HL-60 (cell line): ENCODE measurements at regions not wholly inside any gene's neighbourhood (a gene's known extent, or its start where the extent isn't known, plus 50 kb on each side); places are given as distances from the start of the nearest gene placed in this dataset.
"Not testable (repeated sequence)": the region's sequence is repeated elsewhere in the genome, so short reads cannot be mapped to it uniquely, and the experiment has no call there.

Experiments
- DNase-seq, 2 experiments: peaks; one replicate each; pipeline ENCODE4 v3.0.0-alpha.2; 2010 to 2020; ENCODE audit warnings: low read depth in 1 of 2, low spot score in 1 of 2
- H3K27ac ChIP-seq: fragments of 250-450 bp; sonication (Bioruptor Pico); replicated peaks from 2 replicates; pipeline ENCODE4 v1.5.1; 2020; ENCODE audit warnings: mild to moderate bottlenecking, moderate library complexity
- H3K27me3 ChIP-seq: fragments of 250-450 bp; sonication (Bioruptor Pico); 2 replicates; pipeline ENCODE4 v1.5.1; 2021; ENCODE audit warnings: mild to moderate bottlenecking, moderate library complexity; ENCODE audit not compliant: insufficient read depth, poor library complexity, severe bottlenecking
- H3K4me3 ChIP-seq: replicated peaks from 2 replicates; pipeline ENCODE4 v1.5.1; 2011; ENCODE audit warnings: mild to moderate bottlenecking, control low read depth, low read length; ENCODE audit not compliant: insufficient read depth
- GABPA ChIP-seq: IDR thresholded peaks from 2 replicates; pipeline ENCODE4 v1.6.1; 2012; ENCODE audit warnings: low read depth
- POLR2AphosphoS5 ChIP-seq: IDR thresholded peaks from 2 replicates; pipeline ENCODE4 v1.6.1; 2012; ENCODE audit warnings: low read depth
- SPI1 ChIP-seq: IDR thresholded peaks from 2 replicates; pipeline ENCODE4 v1.6.1; 2012; ENCODE audit warnings: low read depth, mild to moderate bottlenecking, borderline replicate concordance
- TF ChIP-seq, protein P1 (sequence below): IDR thresholded peaks from 2 replicates; pipeline ENCODE4 v1.6.1; 2012; ENCODE audit warnings: low read depth; ENCODE audit not compliant: insufficient replicate concordance
- TF ChIP-seq, protein P2 (sequence below): IDR thresholded peaks from one replicate; pipeline ENCODE4 v1.5.1; 2011; ENCODE audit warnings: low read length, control low read depth, inconsistent platforms; ENCODE audit not compliant: insufficient read depth

DNA sequence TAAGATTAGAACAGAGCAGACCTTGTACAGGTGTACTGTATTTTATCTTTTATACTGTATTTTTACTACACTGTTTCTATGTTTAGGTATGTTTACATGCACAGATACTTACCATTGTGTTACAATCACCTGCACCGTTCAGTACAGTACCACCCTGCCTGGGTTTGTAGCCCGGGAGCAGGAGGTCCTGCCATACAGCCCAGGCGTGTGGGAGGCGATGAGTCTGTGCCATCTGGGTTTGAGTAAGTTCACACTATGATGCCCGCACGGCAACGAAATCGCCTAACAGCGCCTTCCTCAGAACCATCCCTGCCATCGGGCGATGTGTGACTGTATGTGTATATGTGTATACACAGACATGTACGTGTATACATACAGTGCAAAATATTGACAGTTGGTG lies 157.1 kb upstream of the FOXD4L5 start:
- H3K27ac ChIP-seq, H3K4me3 ChIP-seq, H3K27me3 ChIP-seq, DNase-seq: not testable (repeated sequence)

DNA sequence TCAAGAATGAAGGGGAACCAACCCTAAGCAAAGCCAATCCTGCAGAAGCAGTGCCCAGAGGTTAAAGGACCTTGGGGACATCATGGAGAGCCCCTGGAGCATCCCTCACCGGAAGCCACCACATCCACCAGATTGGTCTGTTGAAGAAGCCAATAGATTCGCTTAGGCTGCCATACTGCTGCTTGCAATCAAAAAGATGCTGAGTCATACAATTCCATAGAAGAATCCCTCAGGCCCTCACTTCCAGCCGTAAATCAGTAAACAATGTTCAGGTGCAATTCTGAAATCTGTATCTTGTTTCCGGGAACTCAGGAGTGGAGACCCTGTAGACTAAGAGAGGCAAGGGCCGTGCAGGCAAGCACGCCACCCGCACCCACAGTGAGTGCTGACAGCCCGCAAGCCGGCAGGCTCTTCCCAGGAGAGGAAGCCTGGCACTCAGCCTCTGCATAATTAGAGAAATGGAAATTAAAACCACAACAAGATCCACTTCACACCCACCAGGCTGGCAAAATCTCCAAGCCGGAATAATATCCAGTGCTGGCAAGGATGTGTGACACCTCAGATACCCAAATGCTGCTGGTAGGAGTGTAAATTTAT lies 156.4 kb upstream of the FOXD4L5 start:
- not testable (repeated sequence) for H3K27me3 ChIP-seq, DNase-seq, H3K27ac ChIP-seq, H3K4me3 ChIP-seq

DNA sequence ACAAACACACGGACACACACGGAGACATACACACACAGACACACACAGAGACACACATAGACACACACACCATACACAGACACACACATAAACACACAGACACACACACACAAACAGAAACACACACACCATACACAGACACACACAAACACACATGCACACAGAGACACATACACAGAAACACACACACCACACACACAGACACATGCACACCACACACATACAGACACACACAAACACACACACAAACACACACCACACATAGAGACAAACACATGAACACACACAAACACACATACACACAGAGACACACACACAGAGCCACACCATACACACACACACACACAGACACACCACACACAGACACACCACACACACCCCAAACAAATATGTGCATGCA lies 152.7 kb upstream of the FOXD4L5 start:
- Histone ChIP-seq H3K27me3 (no peaks in the 10 kb centered on the region), H3K4me3 (no peak overlapping the region), H3K27ac (no peak overlapping the region)
- TF ChIP-seq, protein P1, sequence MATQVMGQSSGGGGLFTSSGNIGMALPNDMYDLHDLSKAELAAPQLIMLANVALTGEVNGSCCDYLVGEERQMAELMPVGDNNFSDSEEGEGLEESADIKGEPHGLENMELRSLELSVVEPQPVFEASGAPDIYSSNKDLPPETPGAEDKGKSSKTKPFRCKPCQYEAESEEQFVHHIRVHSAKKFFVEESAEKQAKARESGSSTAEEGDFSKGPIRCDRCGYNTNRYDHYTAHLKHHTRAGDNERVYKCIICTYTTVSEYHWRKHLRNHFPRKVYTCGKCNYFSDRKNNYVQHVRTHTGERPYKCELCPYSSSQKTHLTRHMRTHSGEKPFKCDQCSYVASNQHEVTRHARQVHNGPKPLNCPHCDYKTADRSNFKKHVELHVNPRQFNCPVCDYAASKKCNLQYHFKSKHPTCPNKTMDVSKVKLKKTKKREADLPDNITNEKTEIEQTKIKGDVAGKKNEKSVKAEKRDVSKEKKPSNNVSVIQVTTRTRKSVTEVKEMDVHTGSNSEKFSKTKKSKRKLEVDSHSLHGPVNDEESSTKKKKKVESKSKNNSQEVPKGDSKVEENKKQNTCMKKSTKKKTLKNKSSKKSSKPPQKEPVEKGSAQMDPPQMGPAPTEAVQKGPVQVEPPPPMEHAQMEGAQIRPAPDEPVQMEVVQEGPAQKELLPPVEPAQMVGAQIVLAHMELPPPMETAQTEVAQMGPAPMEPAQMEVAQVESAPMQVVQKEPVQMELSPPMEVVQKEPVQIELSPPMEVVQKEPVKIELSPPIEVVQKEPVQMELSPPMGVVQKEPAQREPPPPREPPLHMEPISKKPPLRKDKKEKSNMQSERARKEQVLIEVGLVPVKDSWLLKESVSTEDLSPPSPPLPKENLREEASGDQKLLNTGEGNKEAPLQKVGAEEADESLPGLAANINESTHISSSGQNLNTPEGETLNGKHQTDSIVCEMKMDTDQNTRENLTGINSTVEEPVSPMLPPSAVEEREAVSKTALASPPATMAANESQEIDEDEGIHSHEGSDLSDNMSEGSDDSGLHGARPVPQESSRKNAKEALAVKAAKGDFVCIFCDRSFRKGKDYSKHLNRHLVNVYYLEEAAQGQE, result no peak
- TF ChIP-seq GABPA (no peak), SPI1 (no peak)
- DNase-seq, result no peak

DNA sequence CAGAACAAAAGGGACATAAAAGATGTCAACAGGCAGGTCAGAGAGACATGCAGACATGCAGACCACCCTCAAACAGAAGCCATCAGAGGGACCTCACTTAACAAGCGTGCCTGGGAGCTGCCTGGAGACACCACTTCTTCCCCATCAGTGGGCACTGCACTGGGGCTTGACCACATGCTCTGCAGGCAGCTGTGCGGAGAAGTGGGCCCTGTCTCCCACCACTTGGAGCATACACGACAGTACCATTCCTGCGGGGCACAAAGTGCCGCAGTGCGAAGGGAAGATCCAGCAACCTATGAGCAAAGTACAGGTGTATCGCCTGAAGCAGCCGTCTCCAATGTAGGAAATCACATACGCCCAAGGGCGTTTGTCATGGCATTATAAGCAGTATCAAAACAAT lies 150.5 kb upstream of the FOXD4L5 start:
- no peak overlapping the region for H3K4me3 ChIP-seq
- TF ChIP-seq, protein P2, sequence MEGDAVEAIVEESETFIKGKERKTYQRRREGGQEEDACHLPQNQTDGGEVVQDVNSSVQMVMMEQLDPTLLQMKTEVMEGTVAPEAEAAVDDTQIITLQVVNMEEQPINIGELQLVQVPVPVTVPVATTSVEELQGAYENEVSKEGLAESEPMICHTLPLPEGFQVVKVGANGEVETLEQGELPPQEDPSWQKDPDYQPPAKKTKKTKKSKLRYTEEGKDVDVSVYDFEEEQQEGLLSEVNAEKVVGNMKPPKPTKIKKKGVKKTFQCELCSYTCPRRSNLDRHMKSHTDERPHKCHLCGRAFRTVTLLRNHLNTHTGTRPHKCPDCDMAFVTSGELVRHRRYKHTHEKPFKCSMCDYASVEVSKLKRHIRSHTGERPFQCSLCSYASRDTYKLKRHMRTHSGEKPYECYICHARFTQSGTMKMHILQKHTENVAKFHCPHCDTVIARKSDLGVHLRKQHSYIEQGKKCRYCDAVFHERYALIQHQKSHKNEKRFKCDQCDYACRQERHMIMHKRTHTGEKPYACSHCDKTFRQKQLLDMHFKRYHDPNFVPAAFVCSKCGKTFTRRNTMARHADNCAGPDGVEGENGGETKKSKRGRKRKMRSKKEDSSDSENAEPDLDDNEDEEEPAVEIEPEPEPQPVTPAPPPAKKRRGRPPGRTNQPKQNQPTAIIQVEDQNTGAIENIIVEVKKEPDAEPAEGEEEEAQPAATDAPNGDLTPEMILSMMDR, result no peak
- TF ChIP-seq, protein P1, result no peak
- TF ChIP-seq POLR2AphosphoS5 (no peak), SPI1 (no peak), GABPA (no peak)
- DNase-seq, result no peak
- no peak overlapping the region for H3K27ac ChIP-seq
- H3K27me3 ChIP-seq, result no peaks in the 10 kb centered on the region

DNA sequence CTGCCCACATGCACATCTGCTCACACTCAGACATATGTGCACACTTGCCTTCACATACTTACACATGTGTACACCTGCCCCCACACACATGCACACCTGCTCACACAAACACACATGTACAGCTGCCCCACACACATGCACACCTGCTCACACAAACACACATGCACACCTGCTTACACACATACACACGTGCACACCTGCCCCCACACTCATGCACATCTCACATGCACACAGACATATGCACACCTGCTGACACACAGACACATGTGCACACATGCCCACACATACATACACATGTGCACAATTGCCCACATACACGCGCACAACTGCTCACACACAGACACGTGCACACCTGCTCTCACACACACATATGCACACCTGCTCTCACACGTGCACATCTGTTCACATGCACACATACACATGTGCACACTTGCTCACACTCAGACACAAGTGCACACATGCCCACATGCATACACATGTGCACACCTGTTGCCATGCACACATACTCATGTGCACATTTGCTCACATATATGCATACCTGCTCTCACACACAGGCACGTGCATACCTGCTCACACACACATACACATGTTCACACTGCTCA lies 147.8 kb upstream of the FOXD4L5 start:
- no peak for TF ChIP-seq GABPA
- TF ChIP-seq POLR2AphosphoS5, result no peak
- TF ChIP-seq, protein P2, result no peak
- TF ChIP-seq, protein P1, result no peak
- Histone ChIP-seq H3K27me3 (no peaks in the 10 kb centered on the region), H3K27ac (no peak overlapping the region), H3K4me3 (no peak overlapping the region)
- no peak for DNase-seq
